ENCODE measurements at regions not wholly inside any gene's neighbourhood (a gene's known extent, or its start where the extent isn't known, plus 50 kb on each side); places are given as distances from the start of the nearest gene placed in this dataset.
"Not testable (repeated sequence)": the region's sequence is repeated elsewhere in the genome, so short reads cannot be mapped to it uniquely, and the experiment has no call there.

DNA sequence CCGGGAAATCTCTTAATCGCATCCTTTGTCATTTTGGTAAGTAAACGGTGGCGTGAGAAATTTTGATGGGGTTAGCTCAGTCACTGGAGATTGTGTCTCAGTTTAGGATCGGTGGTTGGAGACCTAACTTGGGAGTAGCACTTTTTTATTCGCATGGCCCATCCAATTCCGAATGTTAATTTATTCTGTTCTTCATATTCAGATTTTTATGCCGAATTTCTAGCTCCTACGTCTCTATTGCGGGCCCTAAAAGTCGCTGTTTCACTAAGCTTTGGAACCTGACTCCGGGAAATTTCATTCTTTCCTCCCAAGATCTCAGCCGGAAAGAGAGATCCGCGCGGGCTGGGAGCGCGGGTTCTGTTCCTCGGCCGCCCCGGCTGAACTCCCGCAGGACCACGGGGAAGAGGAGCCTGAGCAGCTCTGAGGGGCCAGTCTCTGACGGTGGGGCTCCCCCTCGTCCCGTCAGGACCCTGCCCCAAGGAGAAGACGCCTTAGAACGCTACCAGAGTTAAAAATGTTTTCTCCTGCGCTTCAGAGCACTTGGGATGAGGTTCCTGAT, 279.7 kb downstream of the FAM72C start:
- DNase-seq: no peak

DNA sequence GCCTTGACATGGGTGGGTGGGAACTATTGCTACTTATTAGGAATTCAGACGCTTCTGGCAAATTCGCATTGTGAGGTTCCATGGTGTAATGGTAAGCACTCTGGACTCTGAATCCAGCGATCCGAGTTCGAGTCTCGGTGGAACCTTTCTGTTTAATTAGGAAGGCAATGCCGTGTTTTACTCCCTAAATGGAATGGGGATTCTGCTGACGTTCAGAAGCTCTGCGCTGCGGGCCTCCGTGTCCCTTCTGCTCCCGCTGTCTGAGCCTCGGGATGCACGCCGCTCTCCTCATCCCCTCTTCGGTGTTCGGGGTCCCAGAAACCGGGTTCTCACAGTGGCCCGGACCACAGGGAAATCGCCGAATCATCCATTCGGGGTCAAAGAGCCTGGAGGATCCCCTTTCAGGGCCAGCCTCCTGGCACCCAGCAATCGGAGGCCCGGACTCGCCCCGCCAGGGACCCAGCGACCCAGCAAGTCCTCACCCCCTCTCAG, 280.3 kb downstream of the FAM72C start:
- no peak for DNase-seq

DNA sequence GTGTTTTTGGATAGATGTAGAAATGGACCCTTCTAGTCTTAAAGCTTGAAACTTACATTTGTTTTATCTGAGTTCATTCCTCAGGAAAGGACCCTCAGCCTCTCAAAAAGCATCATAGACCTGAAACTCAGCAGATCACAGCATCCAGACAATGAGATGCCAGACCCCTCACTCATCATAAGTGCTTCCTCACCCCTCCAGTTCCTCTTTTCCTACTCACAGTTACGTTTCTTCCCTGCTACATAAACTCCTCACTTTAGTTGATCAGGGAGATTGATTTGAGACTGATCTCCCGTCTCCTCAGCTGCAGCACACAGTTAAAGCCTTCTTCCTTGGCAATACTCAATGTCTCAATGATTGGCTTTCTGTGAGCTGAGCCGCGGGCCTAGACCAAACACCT, 282.0 kb downstream of the FAM72C start:
- no peak for DNase-seq

DNA sequence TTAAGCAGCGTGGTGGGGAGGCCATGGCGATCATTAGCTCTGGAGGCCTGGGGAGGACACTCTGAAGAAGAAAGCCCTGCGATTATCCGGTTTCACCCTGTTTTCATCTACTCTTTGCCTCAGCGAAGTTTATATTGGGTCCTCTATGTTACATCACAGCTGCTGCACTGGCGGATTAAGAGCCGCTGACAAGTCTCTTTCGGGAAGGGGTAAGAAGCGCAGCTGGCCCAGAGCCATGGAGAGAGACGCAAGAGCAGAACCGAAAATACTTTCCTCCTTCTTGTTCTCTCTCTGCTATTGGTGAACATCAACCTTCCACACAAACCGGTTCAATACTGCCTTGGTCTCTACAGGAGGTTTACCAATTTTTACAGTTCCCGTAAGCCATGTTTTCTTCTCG, 291.5 kb downstream of the FAM72C start:
- no peak for DNase-seq

- no peak for DNase-seq
Measured at GRCh38 chr1:143672983-143673382, 298.8 kb downstream of the FAM72C start.

- no peak for DNase-seq
Measured at GRCh38 chr1:143667730-143668129, 304.1 kb downstream of the FAM72C start.

- DNase-seq: no peak
Measured at GRCh38 chr1:143666851-143667250, 304.9 kb downstream of the FAM72C start.

DNA sequence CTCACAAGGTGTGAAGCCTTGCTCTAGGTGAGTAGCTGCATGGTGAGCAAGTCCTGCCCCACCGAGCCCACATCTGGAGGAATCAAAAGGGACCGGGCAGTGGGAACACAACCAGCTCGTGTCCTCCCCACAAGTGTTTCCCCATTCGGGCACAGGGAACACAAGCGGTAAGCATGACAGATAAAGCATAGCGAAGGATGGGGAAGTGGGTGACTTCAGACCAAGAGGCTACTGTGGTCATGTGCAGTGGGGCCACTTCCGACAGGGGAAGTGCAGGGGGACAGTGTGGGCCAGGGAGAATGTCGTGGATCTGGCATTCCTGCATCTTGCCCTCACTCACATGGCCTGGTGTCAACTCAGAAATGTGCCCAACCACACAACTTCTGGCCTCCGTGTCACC, 306.2 kb downstream of the FAM72C start:
- DNase-seq: no peak

GRCh38 chr1:143663056-143663455, 308.7 kb downstream of the FAM72C start:
- DNase-seq: not testable (repeated sequence)

GRCh38 chr1:143661418-143662101, 310.2 kb downstream of the FAM72C start:
- no peak for DNase-seq

- DNase-seq: no peak
Measured at GRCh38 chr1:143660354-143660941, 311.3 kb downstream of the FAM72C start.

DNA sequence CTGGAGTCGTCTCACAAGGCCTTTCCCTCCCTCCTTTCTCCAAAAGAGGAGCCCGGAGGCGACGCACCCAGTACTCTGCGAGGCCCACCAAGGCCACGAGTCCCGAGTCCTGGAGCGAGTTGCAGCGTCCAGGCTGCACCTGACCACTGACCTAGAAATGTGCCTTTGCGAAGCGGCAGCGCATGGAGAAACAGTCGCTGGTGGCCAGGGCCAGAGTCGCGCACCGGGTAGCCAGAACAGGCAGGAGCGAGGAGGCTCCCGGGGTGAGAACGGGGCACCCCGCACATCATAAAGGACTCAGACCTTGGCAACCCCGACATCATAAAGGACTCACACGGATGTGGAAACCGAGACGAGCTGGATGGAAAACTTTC, 318.4 kb downstream of the FAM72C start:
- no peak for DNase-seq

DNA sequence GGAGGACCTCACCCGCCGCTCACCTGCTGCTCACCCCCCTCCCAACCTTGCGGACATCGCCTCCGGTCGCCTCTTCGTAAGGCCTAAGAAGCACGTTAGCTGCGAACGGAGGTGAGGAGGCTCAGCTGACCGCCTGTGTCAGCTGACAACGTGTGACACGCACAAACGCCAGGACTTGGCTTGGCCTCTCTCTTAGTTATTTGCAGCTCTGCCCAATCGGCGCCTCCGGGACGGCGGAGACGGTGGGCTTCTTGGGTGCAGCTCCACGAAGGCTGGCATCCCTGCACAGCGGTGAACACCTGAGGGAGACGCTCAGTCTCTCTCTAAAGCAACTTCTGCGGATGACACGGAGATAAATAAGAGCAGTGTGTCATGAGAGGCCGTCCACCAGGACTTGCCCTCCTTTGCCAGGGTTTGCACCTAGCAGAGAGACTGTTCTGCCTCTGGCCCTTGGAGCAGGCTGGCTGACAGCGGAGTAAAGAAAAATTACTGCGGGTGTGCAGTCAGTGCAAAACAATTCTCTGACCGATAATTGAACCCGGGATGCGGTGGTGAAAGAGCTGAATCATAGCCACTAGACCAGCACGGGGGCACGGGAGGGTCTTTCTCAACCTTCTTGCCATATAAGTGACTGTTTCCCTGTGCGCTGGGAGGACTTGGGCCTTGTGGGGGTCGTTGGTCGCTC, 318.9 kb downstream of the FAM72C start:
- no peak for DNase-seq

GRCh38 chr1:143652187-143652586, 319.6 kb downstream of the FAM72C start:
- no peak for DNase-seq

DNA sequence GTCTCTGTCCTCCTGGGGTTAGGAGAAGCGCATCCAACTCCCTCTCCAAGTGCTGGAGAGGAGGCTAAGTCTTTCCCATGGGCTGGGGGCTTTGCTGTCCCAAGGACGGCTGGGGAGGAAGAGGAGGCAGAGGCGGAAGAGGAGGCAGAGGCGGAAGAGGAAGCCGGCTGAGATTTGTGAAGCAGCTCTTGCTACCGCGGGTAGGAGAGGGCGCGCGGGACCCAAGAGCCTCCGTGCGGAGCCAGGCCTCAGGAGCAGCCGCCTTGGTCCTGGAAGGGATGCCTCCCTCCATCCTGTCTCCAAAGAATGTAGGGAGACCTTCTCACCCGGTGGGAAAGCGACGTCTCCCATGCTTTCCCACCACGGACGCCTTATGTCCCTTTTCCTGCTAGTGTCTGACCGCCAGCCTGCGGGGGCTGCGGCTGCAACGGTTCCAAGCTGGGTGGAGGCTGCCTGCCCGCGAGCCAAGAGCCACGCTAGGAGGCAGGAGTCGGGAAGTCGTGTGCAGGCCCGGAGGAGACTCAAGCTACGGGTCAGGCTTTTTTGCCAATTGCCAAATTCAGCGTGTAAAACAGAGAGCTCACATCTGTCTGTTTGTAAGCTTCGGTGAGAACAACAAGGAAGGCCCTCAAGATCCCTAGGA, 320.3 kb downstream of the FAM72C start:
- DNase-seq: no peak

DNA sequence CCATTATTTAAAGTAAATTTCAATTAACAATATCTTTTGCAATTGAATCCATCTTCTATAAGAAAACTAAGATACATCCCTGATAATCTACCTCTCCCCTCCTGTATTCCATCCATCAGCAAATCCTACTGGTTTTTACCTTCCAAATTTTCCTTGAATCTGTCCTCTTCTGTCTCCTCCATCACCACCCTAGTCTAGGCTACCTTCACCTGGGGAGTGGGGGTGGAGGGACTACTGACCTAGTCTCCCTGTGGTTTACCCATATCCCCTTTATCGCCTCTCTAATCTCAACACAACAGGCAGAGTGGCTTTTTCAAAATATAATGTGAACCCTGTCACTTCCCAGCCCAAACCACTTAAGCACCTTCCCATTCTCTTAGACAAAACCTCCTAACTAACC, 327.8 kb downstream of the FAM72C start:
- not testable (repeated sequence) for DNase-seq

DNA sequence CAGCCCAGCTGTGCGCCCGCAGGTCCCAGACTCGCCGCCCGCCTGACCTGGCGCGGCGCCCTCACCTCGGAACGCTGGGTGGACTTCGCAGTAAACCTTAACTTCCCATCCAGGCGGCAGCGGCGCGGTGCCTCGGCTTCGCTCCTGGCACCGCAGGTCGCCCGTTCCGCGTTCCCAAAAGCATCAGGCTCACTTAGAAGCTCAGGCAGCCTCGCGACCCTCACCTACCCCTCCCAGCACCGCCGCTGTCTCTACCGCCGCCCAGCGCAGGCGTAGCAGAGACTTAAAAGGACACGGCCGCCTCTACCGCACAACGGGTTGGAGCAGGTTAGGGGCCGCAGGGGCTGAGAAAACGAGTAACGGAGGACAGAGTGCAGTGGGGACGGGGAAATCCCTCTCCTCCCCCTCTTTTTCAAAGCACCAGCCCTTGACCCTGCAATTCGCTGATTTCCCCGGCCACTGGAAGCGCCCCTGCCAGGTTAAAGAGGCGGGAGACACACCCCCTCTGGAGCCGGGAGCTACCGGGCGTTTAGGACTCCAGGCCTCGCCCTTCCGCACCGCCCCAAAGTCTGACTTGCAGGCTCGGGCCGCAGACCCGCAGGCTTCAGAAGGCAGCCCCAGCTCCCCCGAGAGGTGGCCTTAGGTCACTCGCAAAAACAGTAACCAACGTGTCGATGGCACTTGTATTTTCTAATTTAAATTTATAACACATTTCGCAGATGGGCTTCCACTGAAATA, 328.5 kb downstream of the FAM72C start:
- DNase-seq: no peak

- no peak for DNase-seq
Measured at GRCh38 chr1:143625886-143626285, 345.9 kb downstream of the FAM72C start.

DNA sequence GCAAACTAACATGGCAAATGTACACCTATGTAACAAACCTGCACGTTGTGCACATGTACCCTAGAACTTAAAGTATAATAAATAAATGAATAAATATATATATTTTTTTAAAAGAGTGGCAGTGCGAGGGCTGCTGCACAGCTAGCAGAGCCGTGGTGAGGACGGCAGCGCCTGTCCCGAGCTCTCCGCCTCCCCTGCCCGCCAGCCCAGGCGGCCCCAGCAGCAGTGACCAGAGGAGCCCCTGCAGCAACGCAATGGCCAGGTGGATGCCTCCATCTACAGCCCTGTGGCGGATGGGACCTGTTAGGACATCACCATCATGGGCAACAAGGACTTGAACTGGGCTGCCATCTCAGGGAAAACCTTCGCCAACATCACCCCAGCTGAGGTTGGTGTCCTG, 351.9 kb downstream of the FAM72C start:
- no peak for DNase-seq

DNA sequence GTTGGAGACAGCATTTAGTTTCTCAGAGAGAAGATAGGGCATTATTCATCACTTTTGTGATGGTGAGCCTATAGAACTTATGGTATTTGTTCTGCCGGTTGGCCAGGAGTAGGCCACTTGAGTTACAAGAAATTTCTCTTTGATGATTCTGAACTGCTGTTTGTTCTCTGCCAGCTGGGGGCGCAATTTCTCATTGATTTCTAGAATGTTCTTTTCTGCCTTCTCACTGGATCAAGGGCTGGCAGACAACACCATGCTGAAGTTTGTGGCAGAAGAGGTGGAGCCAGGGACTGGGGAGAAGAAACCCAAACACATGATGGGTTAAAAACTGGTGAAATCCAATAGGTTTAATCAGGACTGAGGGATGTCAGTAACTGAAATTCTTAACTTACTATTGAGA, 360.6 kb downstream of the FAM72C start:
- DNase-seq: no peak

- no peak for DNase-seq
Measured at GRCh38 chr1:143610196-143610595, 361.6 kb downstream of the FAM72C start.

DNA sequence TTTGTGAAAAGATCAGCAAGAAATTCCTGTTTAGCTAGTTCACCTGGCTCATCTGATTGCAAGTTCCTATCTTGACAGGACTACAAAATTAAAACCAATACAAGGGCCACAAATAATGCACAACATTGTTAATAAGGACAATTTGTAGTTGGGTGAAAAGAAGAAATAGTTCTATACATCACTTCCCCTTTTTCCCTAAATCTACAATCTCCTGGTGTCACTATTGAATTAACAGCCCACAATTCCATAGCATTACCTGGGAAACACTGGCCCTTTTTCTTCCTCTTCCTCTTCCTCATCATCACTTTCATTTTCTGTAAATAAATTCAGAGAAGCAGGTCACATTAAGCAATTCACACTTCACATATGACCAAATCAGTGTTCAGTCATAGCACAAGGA, 366.9 kb downstream of the FAM72C start:
- no peak for DNase-seq

GRCh38 chr1:143584508-143584907, 387.3 kb downstream of the FAM72C start:
- no peak for DNase-seq

All from activated CD4-positive, alpha-beta T cell treated with anti-CD3 and anti-CD28 coated beads for 4 hours (primary cell).